Uterus (tissue), 3 donors: ENCODE measurements at regions not wholly inside any gene's neighbourhood (a gene's known extent, or its start where the extent isn't known, plus 50 kb on each side); places are given as distances from the start of the nearest gene placed in this dataset.

Experiments used
- DNase-seq, 2 donors: peaks; one replicate each; pipeline ENCODE4 v3.0.0-alpha.2; 2019 to 2020
- H3K27ac ChIP-seq, 2 donors: fragments of 200-600 bp; sonication (generic); 1 replicate in 1 of 2; 2 replicates in 1 of 2; pipeline ENCODE4 v1.5.1; 2016 to 2018
- H3K27me3 ChIP-seq, 2 donors: fragments of 200-600 bp; sonication (generic); one replicate each; pipeline ENCODE4 v1.5.1; 2018 to 2019; ENCODE audit warnings: control low read depth in 1 of 2
- H3K36me3 ChIP-seq, 2 donors: fragments of 200-600 bp; sonication (generic); one replicate each; pipeline ENCODE4 v1.5.1; 2019; ENCODE audit warnings: control low read depth in 1 of 2
- H3K4me1 ChIP-seq, 2 donors: fragments of 200-600 bp; sonication (generic); one replicate each; pipeline ENCODE4 v1.5.1; 2018 to 2019; ENCODE audit warnings: control low read depth in 1 of 2
- H3K4me3 ChIP-seq, 2 donors: fragments of 200-600 bp; sonication (generic); 1 replicate in 1 of 2; 2 replicates in 1 of 2; pipeline ENCODE4 v1.5.1; 2018 to 2019; ENCODE audit warnings: mild to moderate bottlenecking in 1 of 2
- H3K9me3 ChIP-seq, 2 donors: fragments of 200-600 bp; sonication (generic); one replicate each; pipeline ENCODE4 v1.5.1; 2019; ENCODE audit warnings: control low read depth in 1 of 2
- POLR2A ChIP-seq, 2 donors: fragments of 450-650 bp; IDR thresholded peaks; one replicate each; pipeline ENCODE4 v1.6.1; 2016; ENCODE audit warnings: antibody characterized with exemption in 2 of 2, mild to moderate bottlenecking in 1 of 2, moderate library complexity in 1 of 2
- intact Hi-C: fragments of 100-400 bp; cut with DNase I; formaldehyde crosslinking; loops from one replicate; pipeline ENCODE4 v1.15.1; 2023; ENCODE audit warnings: low total_unique reads
- TF ChIP-seq, protein P1 (sequence below), 4 experiments: fragments of 200-600 bp in 2 of 4; fragments of 450-650 bp in 2 of 4; sonication (generic) in 2 of 4; IDR thresholded peaks; one replicate each; pipeline ENCODE4 v1.5.1; 2016 to 2019; ENCODE audit warnings: antibody characterized with exemption in 4 of 4, mild to moderate bottlenecking in 2 of 4, moderate library complexity in 1 of 4
- donor health status: DM: yes; HTN: yes; CAD: no.

DNA sequence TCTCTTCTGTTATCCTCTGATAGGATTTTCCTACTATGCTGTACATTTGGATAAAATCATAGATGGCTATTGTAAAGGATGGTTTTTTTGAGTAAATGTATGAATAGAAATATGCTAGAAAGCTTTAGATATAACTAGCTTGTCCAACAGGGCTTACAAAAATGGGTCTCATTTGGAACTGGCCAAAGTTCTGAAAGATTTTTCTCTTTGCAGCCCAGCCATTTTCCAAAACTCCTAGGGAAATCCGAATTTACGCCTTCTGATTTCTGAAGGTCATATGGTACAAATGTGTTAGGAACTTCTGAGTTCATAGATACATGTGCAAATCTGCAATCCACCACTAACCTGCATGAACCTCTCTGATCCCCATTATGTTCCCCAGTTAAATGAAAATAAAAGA lies 603.9 kb upstream of the C9orf72 start:
- Histone ChIP-seq H3K27ac (no peak overlapping the region), H3K4me3 (no peak overlapping the region), H3K4me1 (no peaks in the 10 kb centered on the region), H3K27me3 (no peaks in the 10 kb centered on the region), H3K9me3 (no peaks in the 10 kb centered on the region), H3K36me3 (no peaks in the 10 kb centered on the region)
- no peak for DNase-seq
- no peak for TF ChIP-seq POLR2A (IDR thresholded peaks at IDR 0.05)
- TF ChIP-seq, protein P1, sequence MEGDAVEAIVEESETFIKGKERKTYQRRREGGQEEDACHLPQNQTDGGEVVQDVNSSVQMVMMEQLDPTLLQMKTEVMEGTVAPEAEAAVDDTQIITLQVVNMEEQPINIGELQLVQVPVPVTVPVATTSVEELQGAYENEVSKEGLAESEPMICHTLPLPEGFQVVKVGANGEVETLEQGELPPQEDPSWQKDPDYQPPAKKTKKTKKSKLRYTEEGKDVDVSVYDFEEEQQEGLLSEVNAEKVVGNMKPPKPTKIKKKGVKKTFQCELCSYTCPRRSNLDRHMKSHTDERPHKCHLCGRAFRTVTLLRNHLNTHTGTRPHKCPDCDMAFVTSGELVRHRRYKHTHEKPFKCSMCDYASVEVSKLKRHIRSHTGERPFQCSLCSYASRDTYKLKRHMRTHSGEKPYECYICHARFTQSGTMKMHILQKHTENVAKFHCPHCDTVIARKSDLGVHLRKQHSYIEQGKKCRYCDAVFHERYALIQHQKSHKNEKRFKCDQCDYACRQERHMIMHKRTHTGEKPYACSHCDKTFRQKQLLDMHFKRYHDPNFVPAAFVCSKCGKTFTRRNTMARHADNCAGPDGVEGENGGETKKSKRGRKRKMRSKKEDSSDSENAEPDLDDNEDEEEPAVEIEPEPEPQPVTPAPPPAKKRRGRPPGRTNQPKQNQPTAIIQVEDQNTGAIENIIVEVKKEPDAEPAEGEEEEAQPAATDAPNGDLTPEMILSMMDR (IDR thresholded peaks at IDR 0.05) = no peak
- intact Hi-C loops = no loop called here

DNA sequence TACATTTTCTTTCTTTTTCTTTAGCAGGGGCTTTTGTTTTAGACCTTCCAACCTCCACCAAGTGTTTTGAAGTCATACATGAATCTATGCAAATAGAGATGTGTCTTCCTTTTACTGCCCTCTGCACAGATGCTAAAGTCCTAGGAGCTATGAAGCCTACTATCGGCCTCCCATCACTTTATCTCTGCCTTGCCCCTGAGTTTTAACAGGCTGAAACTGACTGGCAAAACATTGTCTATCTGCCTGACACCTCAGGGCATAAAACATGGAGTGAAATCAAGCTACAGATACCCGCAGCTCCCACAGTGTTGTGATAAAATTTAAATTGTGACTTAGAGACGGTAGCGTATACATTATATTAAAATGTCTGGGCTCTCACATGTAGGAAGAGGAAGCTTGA lies 604.6 kb upstream of the C9orf72 start:
- intact Hi-C loops = no loop called here
- Histone ChIP-seq H3K27ac (no peak overlapping the region), H3K4me1 (no peaks in the 10 kb centered on the region), H3K36me3 (no peaks in the 10 kb centered on the region), H3K4me3 (no peak overlapping the region), H3K9me3 (no peaks in the 10 kb centered on the region), H3K27me3 (no peaks in the 10 kb centered on the region)
- no peak for DNase-seq
- TF ChIP-seq, protein P1 (IDR thresholded peaks at IDR 0.05) = no peak
- TF ChIP-seq POLR2A (IDR thresholded peaks at IDR 0.05) = no peak

DNA sequence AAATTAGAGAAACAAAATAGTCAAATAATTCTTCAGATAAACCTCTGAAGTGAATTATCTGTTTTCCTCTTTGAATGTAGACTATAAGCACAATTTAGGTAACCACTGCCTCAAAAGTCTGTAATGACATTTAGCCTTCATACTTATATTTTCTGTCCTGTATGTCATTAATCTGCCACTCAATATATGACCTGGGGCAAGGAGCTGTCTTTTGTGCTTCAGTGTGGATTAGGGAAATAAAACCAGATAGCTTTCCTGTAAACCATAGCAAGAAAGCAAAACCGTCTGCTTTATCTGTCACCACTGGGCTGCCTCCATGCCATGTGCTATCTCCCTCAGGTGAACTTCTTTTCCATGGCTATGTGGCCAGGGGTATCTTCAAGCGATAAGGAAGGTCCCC lies 606.6 kb upstream of the C9orf72 start:
- H3K4me1 ChIP-seq = no peaks in the 10 kb centered on the region
- H3K27me3 ChIP-seq = no peaks in the 10 kb centered on the region
- no peak for DNase-seq
- H3K9me3 ChIP-seq = no peaks in the 10 kb centered on the region
- no peak overlapping the region for H3K27ac ChIP-seq
- TF ChIP-seq POLR2A (IDR thresholded peaks at IDR 0.05) = no peak
- TF ChIP-seq, protein P1 (IDR thresholded peaks at IDR 0.05) = no peak
- no peaks in the 10 kb centered on the region for H3K36me3 ChIP-seq
- H3K4me3 ChIP-seq = no peak overlapping the region
- intact Hi-C loops = no loop called here

DNA sequence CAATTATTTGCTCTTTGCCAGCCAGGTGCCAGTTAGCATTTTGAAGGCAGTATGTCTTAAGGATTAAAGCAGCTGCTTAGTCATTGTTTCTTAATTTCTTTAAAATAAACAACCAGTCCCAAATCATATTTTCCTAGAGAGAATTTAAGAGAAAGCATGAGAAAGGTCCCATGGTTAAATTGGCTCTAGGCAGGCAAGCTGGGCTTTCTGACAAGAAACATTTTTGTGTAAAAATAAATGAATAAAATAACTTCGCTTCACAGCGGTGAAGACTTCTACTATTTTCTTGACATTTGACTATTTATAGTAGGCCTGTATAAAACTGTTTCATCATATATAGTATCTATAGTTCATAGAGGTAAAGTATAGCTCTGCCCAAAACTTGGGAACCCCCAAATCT lies 617.7 kb upstream of the C9orf72 start:
- Histone ChIP-seq H3K4me1 (no peaks in the 10 kb centered on the region), H3K9me3 (no peaks in the 10 kb centered on the region), H3K4me3 (no peak overlapping the region), H3K36me3 (no peaks in the 10 kb centered on the region), H3K27me3 (no peaks in the 10 kb centered on the region), H3K27ac (no peak overlapping the region)
- no peak for DNase-seq
- TF ChIP-seq, protein P1 (IDR thresholded peaks at IDR 0.05) = no peak
- TF ChIP-seq POLR2A (IDR thresholded peaks at IDR 0.05) = no peak
- intact Hi-C loops = no loop called here

DNA sequence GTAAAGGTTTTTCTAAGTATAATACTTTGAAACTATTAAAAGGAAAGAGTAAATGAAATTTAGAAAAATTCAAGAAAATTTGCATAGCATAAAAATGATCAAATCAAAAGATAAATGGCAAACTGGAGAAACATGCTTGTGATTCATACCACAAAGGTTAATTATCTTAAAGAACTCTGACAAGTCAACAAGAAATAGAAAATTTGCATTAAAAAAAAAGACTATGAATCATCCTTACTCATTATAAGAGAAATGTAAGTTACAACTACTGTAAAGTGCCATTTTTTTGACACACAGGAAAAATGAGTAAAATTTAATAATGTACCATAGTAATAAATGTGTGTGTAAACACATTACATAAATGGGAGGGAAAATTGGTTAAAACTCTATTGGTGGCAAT lies 624.4 kb upstream of the C9orf72 start:
- DNase-seq = no peak
- Histone ChIP-seq H3K4me1 (no peaks in the 10 kb centered on the region), H3K27me3 (no peaks in the 10 kb centered on the region), H3K36me3 (no peaks in the 10 kb centered on the region), H3K4me3 (no peak overlapping the region), H3K9me3 (no peaks in the 10 kb centered on the region), H3K27ac (no peak overlapping the region)
- TF ChIP-seq, protein P1 (IDR thresholded peaks at IDR 0.05) = no peak
- no peak for TF ChIP-seq POLR2A (IDR thresholded peaks at IDR 0.05)
- intact Hi-C loops = no loop called here
